MG63 (cell line): ENCODE measurements at regions not wholly inside any gene's neighbourhood (a gene's known extent, or its start where the extent isn't known, plus 50 kb on each side); places are given as distances from the start of the nearest gene placed in this dataset.
"Not testable (repeated sequence)": the region's sequence is repeated elsewhere in the genome, so short reads cannot be mapped to it uniquely, and the experiment has no call there.

Experiments used
- DNase-seq: peaks from one replicate; pipeline ENCODE4 v3.0.0-alpha.2; 2020
- H3K27me3 ChIP-seq: fragments of 250-450 bp; sonication (Bioruptor Pico); 2 replicates; pipeline ENCODE4 v1.5.1; 2020; ENCODE audit warnings: mild to moderate bottlenecking, moderate library complexity
- H3K36me3 ChIP-seq: fragments of 250-450 bp; sonication (Bioruptor Pico); 2 replicates; pipeline ENCODE4 v1.5.1; 2020; ENCODE audit warnings: mild to moderate bottlenecking, moderate library complexity
- H3K4me3 ChIP-seq: fragments of 250-450 bp; sonication (Bioruptor Pico); 2 replicates; pipeline ENCODE4 v1.5.1; 2020; ENCODE audit warnings: mild to moderate bottlenecking, moderate library complexity
- H3K9me3 ChIP-seq: fragments of 250-450 bp; sonication (Bioruptor Pico); 2 replicates; pipeline ENCODE4 v1.5.1; 2020; ENCODE audit warnings: mild to moderate bottlenecking, moderate library complexity

DNA sequence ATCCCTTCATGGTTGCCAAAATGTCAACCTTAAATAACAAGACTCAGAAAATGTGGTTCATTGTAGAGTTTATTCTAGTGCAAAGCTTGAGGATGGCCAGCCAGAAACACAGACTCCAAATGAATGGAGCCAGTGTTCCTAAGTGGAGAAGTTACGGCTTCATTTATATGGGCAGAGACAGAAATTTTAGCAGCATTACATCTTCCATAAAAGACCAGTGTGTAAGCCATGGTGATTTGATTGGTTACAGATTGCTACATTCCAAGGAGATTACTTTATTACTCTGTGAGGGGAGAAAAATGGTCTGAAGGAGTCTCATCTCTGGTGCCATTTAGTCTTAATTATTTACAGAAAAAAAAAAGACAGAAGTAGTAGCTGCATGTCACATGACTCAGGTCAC is 97.8 kb downstream of the OTOR start:
- H3K27me3 ChIP-seq = no peaks in the 10 kb centered on the region
- DNase-seq = no peak
- H3K4me3 ChIP-seq = no peak overlapping the region

DNA sequence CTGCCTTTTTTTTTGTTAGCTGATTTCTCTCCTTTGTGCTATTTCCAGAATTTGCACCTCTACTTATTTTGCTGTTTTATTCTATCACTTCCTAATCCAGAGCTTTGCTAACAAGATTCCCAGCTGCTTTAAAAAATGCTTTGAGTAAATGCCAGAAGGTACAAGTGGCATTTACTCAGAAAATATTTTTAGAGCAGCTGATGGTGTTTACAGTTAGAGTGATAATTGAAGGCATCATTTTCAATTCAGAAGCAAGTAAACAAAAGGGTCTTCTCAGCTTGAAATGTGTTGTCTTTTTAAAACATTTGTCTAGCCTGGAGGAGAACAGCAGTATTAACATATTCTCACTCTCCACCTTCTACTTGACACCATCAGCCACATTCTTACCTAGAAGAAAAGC is 99.9 kb downstream of the OTOR start:
- Histone ChIP-seq H3K9me3 (no peaks in the 10 kb centered on the region), H3K36me3 (no peaks in the 10 kb centered on the region), H3K4me3 (no peak overlapping the region), H3K27me3 (no peaks in the 10 kb centered on the region)
- DNase-seq = no peak

More for the DNA sequence above, 97.8 kb downstream of the OTOR start:
- H3K9me3 ChIP-seq = no peaks in the 10 kb centered on the region
- H3K36me3 ChIP-seq = no peaks in the 10 kb centered on the region

DNA sequence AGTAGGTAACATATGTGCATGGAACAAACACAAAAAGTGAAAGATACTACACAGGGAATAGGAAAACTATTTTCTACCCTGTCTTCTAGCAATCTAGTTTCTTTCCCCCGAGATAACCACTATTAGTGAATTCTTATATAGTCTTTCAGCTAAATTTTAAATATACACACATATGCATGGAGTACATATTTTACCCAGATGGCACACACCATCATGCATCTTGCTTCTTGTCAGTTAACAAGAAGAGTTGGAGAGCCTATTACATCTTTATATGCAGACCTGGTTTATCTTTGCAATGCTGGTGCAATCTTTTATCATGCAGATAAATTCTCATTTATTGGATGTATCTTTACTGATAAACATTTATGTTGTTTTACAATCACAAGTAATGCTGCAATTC is 100.4 kb downstream of the OTOR start:
- DNase-seq = no peak
- no peaks in the 10 kb centered on the region for H3K9me3 ChIP-seq
- H3K4me3 ChIP-seq = no peak overlapping the region
- H3K36me3 ChIP-seq = no peaks in the 10 kb centered on the region
- H3K27me3 ChIP-seq = no peaks in the 10 kb centered on the region

DNA sequence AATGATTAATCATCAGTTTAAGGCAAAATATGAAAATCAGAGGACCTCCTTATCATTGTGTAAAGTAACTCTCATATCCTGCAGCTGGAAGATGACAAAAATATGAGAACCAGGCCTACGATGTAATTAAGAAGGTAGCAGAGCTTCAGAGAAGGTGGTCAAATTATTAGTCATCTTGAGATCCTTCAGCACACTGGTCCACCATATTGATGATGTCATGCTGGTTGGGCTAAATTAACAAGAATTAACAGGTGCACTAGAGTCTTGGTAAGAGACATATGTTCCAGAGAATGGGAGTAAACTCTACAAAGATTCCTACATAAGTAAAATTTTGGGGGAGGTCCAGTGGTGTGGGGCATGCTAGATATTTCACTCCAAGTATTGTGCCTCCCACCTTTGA is 112.8 kb downstream of the OTOR start:
- Histone ChIP-seq H3K36me3 (no peaks in the 10 kb centered on the region), H3K4me3 (no peak overlapping the region), H3K27me3 (no peaks in the 10 kb centered on the region), H3K9me3 (no peaks in the 10 kb centered on the region)
- no peak for DNase-seq

DNA sequence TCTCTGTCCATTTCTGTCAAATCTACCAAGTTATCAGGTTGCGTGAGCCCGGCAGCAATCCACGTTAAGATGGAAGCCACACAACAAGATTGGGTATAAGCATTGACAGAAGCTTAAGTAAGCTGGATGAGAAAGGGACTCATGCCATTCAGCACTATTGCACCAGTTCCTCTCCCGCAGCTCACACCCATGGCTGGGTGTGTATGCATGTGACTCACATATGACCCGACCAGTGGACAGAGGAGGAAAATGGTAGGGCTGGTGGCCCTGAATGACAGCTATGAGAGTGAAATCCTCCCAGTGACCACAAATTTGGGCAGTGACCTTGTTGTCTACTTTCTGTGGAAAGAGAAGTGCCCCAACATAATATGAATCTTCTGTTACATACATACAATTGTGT is 113.5 kb downstream of the OTOR start:
- Histone ChIP-seq H3K4me3 (no peak overlapping the region), H3K27me3 (no peaks in the 10 kb centered on the region), H3K9me3 (no peaks in the 10 kb centered on the region), H3K36me3 (no peaks in the 10 kb centered on the region)
- DNase-seq = no peak

DNA sequence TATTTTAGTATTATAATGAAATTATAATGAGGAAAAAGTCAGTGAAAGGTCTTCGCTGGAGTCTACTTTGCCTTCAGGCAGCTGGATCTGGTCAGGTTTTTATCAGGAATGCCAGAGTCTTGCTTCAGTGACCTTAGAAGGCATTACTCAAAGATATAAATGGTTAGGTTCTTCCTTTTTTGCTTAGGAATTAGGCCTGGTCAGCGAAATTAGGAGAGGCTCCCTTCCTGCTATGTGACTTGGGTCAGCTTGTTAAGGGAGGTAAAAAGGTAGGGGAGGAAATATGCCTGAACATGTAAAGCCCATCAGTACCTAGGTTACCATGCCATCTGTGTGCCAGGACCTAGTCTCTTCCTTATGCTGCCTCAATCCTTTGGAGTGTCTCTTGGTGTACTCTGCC is 115.1 kb downstream of the OTOR start:
- Histone ChIP-seq H3K4me3 (no peak overlapping the region), H3K27me3 (no peaks in the 10 kb centered on the region), H3K9me3 (no peaks in the 10 kb centered on the region), H3K36me3 (no peaks in the 10 kb centered on the region)
- no peak for DNase-seq

DNA sequence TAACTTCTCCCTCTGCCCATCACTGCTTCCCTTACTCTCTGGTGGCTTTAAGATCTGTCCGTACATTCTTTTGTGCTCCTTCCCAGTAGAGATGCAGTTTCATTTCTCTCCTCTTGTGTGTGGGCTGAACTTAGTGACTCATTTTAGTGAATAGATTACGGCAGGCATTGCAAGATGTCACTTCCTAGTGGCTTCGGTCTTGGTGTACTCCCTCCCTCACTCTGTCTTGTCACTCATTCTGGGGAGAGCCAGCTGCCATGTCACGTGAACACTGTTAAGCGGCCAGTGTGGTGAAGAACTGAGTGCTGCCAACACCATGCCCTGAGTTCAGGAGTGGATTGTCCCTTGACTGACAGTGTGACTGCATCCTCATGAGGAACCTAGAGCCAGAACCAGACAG is 115.9 kb downstream of the OTOR start:
- Histone ChIP-seq H3K36me3 (no peaks in the 10 kb centered on the region), H3K9me3 (no peaks in the 10 kb centered on the region), H3K27me3 (no peaks in the 10 kb centered on the region), H3K4me3 (no peak overlapping the region)
- DNase-seq = no peak

DNA sequence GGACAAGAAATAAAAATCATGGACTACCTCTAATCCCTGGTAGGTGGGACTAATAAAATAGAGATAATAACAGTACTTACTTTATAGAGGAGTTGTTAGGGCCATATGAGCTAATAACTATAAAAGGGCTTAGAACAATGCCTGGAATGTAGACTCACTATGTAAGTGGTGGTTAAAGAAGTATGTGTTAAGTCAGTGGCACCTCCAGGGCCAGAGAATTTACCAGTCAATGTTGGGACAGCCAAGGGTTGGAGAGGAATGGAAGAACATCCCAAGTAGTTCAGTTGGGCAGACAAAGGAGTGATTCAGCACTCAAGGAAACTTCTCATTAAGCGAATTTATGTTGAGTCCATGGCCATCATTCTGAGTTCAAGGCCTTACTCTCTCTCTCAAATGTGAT is 116.8 kb downstream of the OTOR start:
- no peak for DNase-seq
- Histone ChIP-seq H3K4me3 (no peak overlapping the region), H3K9me3 (no peaks in the 10 kb centered on the region), H3K36me3 (no peaks in the 10 kb centered on the region), H3K27me3 (no peaks in the 10 kb centered on the region)

DNA sequence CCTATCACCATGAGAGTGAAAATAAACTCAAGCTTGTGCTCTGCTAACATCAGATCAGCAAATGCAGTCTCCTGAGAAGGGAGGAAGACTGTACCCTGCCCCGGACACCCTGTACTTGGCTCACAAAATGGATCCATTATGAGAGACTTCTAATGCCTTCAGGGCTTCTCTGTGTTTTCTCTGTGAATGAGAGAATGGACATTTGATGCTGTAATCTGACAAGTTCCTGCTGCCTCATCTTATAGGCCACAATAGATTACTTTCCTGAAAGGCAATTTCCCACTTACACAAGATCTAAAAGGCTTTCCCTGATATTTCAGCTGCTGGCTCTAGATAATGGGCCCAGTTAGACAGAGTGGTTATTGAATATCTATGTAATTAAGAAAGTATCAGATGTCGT is 117.2 kb downstream of the OTOR start:
- Histone ChIP-seq H3K9me3 (no peaks in the 10 kb centered on the region), H3K36me3 (no peaks in the 10 kb centered on the region), H3K4me3 (no peak overlapping the region), H3K27me3 (no peaks in the 10 kb centered on the region)
- DNase-seq = no peak

DNA sequence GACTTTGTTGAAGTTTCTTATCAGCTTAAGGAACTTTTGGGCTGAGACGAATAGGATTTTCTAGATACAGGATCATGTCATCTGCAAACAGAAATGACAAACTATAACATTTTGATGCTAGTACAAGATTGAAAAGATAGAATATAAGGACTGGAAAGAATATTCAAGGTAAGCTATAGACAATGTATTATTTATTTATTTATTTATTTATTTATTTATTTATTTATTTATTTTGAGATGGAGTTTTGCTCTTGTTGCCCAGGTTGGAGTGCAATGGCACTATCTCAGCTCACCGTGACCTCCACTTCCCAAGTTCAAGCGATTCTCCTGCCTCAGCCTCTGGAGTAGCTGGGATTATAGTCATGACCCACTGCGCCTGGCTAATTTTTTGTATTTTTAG is 125.0 kb downstream of the OTOR start:
- not testable (repeated sequence) for H3K36me3 ChIP-seq

DNA sequence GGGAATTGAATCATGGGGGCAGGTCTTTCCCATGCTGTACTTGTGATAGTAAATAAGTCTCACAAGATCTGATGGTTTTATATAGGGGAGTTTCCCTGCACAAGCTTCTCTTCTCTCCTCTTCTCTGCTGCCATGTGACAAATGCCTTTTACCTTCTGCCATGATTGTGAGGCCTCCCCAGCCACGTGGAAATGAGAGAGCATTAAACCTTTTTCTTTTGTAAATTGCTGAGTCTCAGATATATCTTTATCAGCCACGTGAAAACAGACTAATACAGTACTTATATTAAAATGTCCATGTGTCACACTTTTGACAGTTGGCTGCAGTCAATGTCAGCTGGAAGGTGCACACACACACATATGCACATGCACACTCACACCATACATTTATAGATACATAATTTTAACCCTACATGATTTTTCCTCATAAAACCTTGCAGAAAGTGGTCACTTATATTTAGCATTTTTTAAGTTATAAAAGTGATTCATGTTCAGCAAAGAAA is 128.9 kb downstream of the OTOR start:
- no peaks in the 10 kb centered on the region for H3K27me3 ChIP-seq
- no peaks in the 10 kb centered on the region for H3K9me3 ChIP-seq
- no peak for DNase-seq
- no peak overlapping the region for H3K4me3 ChIP-seq
- no peaks in the 10 kb centered on the region for H3K36me3 ChIP-seq

More for the DNA sequence above, 125.0 kb downstream of the OTOR start:
- DNase-seq, H3K4me3 ChIP-seq, H3K27me3 ChIP-seq, H3K9me3 ChIP-seq: not testable (repeated sequence)

DNA sequence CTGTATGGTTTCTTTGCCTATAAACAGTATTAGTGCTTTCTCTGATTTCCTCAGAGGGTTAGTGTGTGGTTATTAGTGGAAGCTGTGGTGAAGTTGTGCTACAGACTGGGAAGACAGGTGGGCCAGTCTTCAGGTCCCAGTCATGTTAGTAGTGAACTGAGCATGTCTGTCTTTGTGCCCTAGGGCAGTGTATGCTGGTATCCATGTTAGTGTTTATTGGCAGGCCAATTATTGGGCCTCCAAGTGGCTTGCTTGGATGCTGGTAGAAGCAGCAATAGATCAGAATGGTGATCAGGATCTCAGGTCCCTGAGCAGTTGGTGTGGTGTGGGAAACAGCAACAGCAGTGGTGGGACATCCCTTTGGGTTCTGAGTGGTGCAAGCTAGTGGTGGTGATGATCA is 137.6 kb downstream of the OTOR start:
- no peaks in the 10 kb centered on the region for H3K9me3 ChIP-seq
- H3K27me3 ChIP-seq = no peaks in the 10 kb centered on the region
- no peaks in the 10 kb centered on the region for H3K36me3 ChIP-seq
- no peak overlapping the region for H3K4me3 ChIP-seq
- DNase-seq = no peak

DNA sequence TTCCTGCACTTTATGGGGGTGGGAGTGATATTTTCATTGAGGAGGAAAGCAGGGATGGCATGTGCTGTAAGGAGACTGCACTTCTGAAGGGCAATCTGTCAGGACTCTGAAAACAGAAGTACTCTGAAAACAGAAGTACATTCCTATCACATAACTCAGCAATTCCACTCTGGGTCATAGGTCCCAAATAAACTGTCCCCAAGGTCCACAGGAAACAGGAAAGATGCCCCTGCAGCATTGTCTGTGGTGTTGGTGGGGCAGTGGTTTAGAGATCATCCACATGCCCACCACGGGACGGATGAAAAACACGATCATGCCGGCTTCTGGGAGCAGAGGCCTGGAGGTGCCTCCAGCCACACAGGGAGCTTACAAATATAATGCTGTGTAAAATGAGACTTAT is 150.3 kb downstream of the OTOR start:
- Histone ChIP-seq H3K27me3 (no peaks in the 10 kb centered on the region), H3K36me3 (no peaks in the 10 kb centered on the region), H3K9me3 (no peaks in the 10 kb centered on the region), H3K4me3 (no peak overlapping the region)
- no peak for DNase-seq

DNA sequence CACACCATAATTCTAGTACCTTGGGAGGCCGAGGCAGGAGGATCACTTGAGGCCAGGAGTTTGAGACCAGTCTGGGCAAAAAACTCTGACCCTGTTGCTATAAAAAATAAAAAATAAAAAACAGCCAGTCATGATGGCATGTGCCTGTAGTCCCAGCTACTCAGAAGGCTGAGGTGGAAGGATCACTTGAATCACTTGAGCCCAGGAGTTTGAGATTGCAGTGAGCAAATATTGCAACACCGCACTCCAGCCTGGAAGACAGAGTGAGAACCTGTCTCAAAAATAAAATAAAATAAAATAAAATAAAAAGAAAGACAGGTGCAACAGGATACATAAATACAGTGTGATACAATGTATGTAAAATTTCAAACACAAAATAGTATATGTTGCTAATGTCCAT is 154.5 kb downstream of the OTOR start:
- no peaks in the 10 kb centered on the region for H3K9me3 ChIP-seq
- no peaks in the 10 kb centered on the region for H3K36me3 ChIP-seq
- no peak overlapping the region for H3K4me3 ChIP-seq
- no peak for DNase-seq
- no peaks in the 10 kb centered on the region for H3K27me3 ChIP-seq

DNA sequence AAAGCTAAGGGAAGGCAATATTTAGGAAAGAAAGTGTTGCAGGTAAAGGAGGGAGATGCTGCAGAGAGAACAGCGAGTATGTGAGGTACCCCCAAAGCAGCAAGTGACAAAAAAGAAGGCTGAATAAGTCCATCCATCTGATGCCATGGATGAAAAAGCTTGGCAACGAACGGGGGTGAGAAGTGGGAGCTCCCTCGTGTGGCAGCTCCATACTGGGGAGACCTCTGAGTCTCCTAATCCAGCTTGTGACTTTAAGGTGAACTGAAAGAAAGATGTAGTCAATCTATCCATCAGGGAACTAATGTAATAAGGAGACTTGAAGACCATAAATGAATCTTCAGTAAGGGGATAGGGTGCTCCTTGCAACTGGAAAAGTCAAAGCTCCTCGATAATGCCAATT is 156.6 kb downstream of the OTOR start:
- Histone ChIP-seq H3K36me3 (no peaks in the 10 kb centered on the region), H3K4me3 (no peak overlapping the region), H3K27me3 (no peaks in the 10 kb centered on the region), H3K9me3 (no peaks in the 10 kb centered on the region)
- no peak for DNase-seq

DNA sequence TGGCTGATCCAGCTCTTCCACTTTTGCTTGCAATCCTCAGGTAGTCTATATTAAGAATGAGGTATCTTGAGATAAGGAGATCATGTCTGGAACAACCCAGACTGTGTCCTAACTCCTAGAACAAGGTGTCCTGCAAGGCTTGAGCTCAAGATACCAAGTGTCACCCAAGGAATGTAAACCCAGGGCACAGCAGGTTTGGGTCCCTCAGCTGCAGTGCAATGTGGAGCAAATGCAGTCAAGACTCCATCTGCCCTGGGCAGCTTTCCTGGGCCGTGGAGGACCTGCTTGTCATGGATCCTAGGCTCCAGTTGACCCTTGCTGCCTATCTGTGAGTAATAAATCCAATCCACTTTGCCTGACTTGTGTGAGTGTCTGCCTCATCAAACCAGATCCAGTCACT is 166.1 kb downstream of the OTOR start:
- no peaks in the 10 kb centered on the region for H3K9me3 ChIP-seq
- H3K27me3 ChIP-seq = no peaks in the 10 kb centered on the region
- DNase-seq = no peak
- H3K36me3 ChIP-seq = no peaks in the 10 kb centered on the region
- no peak overlapping the region for H3K4me3 ChIP-seq

DNA sequence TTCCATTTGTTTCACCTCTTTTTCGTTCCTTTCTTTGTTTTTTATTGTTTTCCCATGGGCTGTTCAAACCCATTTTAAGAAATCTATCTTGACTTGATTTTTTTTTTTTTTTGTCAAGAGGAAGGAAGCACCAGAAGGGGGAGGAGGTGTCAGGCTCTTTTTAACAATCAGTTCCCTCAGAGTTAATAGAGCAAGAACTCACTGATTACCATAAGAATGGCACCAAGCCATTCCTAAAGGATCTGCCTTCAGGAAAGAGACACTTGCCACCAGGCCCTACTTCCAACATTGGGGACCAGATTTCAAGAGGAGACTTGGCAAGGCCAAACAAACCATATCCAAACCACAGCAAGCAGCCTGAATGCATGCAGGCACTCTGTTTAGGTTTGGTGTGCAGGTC is 168.0 kb downstream of the OTOR start:
- DNase-seq = no peak
- H3K27me3 ChIP-seq = no peaks in the 10 kb centered on the region
- no peaks in the 10 kb centered on the region for H3K36me3 ChIP-seq
- no peak overlapping the region for H3K4me3 ChIP-seq
- H3K9me3 ChIP-seq = no peaks in the 10 kb centered on the region

DNA sequence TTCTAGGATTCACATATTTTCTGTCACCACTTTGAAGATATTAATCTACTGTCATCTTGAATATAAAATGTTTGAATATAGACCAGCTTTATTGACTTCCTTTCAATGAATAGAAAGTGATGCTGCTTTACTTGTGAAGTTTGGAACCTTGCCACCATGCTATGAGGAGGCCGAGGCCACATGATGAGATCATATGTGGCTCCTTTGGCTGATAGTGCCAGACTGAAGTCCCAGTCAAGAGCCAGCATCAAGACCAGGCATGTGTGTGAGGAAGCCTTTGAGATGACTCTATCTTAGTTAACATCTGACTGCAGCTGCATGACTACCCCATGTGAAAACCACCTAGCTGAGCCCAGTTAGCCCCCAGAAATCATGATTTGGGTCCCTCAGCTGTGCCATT is 169.5 kb downstream of the OTOR start:
- Histone ChIP-seq H3K4me3 (no peak overlapping the region), H3K27me3 (no peaks in the 10 kb centered on the region), H3K36me3 (no peaks in the 10 kb centered on the region), H3K9me3 (no peaks in the 10 kb centered on the region)
- no peak for DNase-seq

DNA sequence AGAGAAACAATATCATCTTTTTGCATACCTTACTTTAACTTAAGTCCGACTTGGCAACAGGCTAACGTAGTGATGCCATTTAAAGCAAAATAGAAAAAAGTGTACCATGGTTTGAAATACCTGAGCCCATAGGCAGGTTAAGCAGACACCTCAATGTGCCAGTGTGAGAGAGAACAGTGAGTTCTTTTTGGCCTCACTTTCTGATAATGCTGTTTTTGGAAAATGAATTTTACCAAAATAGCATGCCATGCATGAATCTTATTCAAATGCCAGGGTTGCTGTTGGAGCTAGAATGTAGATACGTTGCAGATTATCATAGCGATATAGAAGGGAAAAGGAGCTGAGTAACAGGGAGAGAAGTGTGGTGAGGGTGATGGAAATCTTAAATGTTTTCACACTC is 170.2 kb downstream of the OTOR start:
- no peaks in the 10 kb centered on the region for H3K9me3 ChIP-seq
- H3K36me3 ChIP-seq = no peaks in the 10 kb centered on the region
- DNase-seq = no peak
- H3K4me3 ChIP-seq = no peak overlapping the region
- no peaks in the 10 kb centered on the region for H3K27me3 ChIP-seq
